ENCODE measurements at regions not wholly inside any gene's neighbourhood (a gene's known extent, or its start where the extent isn't known, plus 50 kb on each side); places are given as distances from the start of the nearest gene placed in this dataset.

GRCh38 chr11:26143566-26144290 lies 188.2 kb upstream of the ANO3 start:
- TF ChIP-seq CTCF (optimal IDR thresholded peaks at IDR 0.05 in 1 of 3, IDR thresholded peaks at IDR 0.05 in 1 of 3, conservative IDR thresholded peaks at IDR 0.05 in 1 of 3; ENCODE audit: extremely low read depth in 1 of 3, insufficient read depth in 2 of 3, low read length in 3 of 3), result no peak
- TF ChIP-seq EZH2 (IDR thresholded peaks at IDR 0.05; ENCODE audit: low read length), result no peak

Measured in keratinocyte (primary cell).